OCI-LY7 (cell line): ENCODE measurements at regions not wholly inside any gene's neighbourhood (a gene's known extent, or its start where the extent isn't known, plus 50 kb on each side); places are given as distances from the start of the nearest gene placed in this dataset.
A peak's percentile ranks its signal among the peaks of the same experiment; 100 is the strongest.
"Not testable (repeated sequence)": the region's sequence is repeated elsewhere in the genome, so short reads cannot be mapped to it uniquely, and the experiment has no call there.

Experiments
- BruUV-seq: library from RNA; stranded (reverse); fragments of 400-500 nt; replicated peaks from 2 replicates; lab custom pipeline; 2021; lab: Mats Ljungman, UMichigan
- CTCF ChIA-PET: fragments of 300-600 bp; sonication (Branson Sonifier 250); formaldehyde crosslinking; loops from one replicate; lab custom pipeline; 2022; ENCODE audit warnings: antibody characterized with exemption; ENCODE audit not compliant: unreplicated experiment; lab: Charles Lee
- POLR2A ChIA-PET: fragments of 300-600 bp; sonication (Branson Sonifier 250); formaldehyde crosslinking; loops from one replicate; lab custom pipeline; 2022; ENCODE audit warnings: antibody characterized with exemption; lab: Charles Lee
- DNase-seq: peaks from one replicate; pipeline ENCODE4 v3.0.0-alpha.2; 2015; ENCODE audit warnings: low spot score
- H2AFZ ChIP-seq: fragments of 200-600 bp; sonication (generic), shearing (Covaris generic); 2 replicates; pipeline ENCODE4 v1.6.1; 2014; ENCODE audit warnings: mild to moderate bottlenecking, antibody characterized with exemption, low read length, moderate library complexity
- H3K27ac ChIP-seq: fragments of 200-600 bp; sonication (generic); 2 replicates; pipeline ENCODE4 v1.5.1; 2014; ENCODE audit warnings: mixed run types, low read depth, mild to moderate bottlenecking, moderate library complexity, low read length, inconsistent platforms; ENCODE audit not compliant: poor library complexity, severe bottlenecking
- H3K36me3 ChIP-seq: fragments of 200-600 bp; sonication (generic); 2 replicates; pipeline ENCODE4 v1.6.1; 2014; ENCODE audit warnings: mild to moderate bottlenecking, antibody characterized with exemption, low read length, moderate library complexity, mixed read lengths; ENCODE audit not compliant: insufficient read depth
- H3K4me1 ChIP-seq: fragments of 200-600 bp; sonication (generic); 2 replicates; pipeline ENCODE4 v1.5.1; 2014; ENCODE audit warnings: mild to moderate bottlenecking, low read length; ENCODE audit not compliant: insufficient read depth, poor library complexity, severe bottlenecking
- H3K4me2 ChIP-seq: fragments of 200-600 bp; sonication (generic); 2 replicates; pipeline ENCODE4 v1.6.1; 2014; ENCODE audit warnings: mild to moderate bottlenecking, low read length
- H3K4me3 ChIP-seq: fragments of 200-600 bp; sonication (generic); 2 replicates; pipeline ENCODE4 v1.5.1; 2014; ENCODE audit warnings: mild to moderate bottlenecking, low read depth, low read length; ENCODE audit not compliant: poor library complexity, severe bottlenecking
- H3K79me2 ChIP-seq: fragments of 200-600 bp; sonication (generic); 2 replicates; pipeline ENCODE4 v1.6.1; 2016; ENCODE audit warnings: low read depth, mild to moderate bottlenecking, low read length, moderate library complexity, mixed read lengths; ENCODE audit not compliant: insufficient read depth
- H3K9me2 ChIP-seq: fragments of 200-600 bp; sonication (generic); 2 replicates; pipeline ENCODE4 v1.6.1; 2016; ENCODE audit warnings: mild to moderate bottlenecking, low read length, mixed read lengths; ENCODE audit not compliant: insufficient read depth
- H3K9me3 ChIP-seq: fragments of 200-600 bp; sonication (generic); 2 replicates; pipeline ENCODE4 v1.6.1; 2014; ENCODE audit warnings: mild to moderate bottlenecking, mixed run types, low read length, mixed read lengths
- H4K20me1 ChIP-seq: fragments of 200-600 bp; sonication (generic); 2 replicates; pipeline ENCODE4 v1.6.1; 2014; ENCODE audit warnings: mild to moderate bottlenecking, antibody characterized with exemption, low read length, moderate library complexity, mixed read lengths; ENCODE audit not compliant: insufficient read depth
- CTCF ChIP-seq: fragments of 200-600 bp; sonication (generic); conservative IDR thresholded peaks from 2 replicates; pipeline ENCODE4 v1.5.1; 2014; ENCODE audit warnings: mild to moderate bottlenecking, antibody characterized with exemption, low read length, moderate library complexity, mixed read lengths
- EZH2phosphoT487 ChIP-seq: fragments of 200-600 bp; sonication (generic); IDR thresholded peaks from 2 replicates; pipeline ENCODE4 v1.6.1; 2018; ENCODE audit warnings: low read depth, borderline replicate concordance, mild to moderate bottlenecking, mixed run types, antibody characterized with exemption, low read length, moderate library complexity, mixed read lengths
- intact Hi-C: fragments of 100-400 bp; cut with micrococcal nuclease; formaldehyde crosslinking; loops from one replicate; pipeline ENCODE4 v1.10.0; 2022; ENCODE audit not compliant: unreplicated experiment

DNA sequence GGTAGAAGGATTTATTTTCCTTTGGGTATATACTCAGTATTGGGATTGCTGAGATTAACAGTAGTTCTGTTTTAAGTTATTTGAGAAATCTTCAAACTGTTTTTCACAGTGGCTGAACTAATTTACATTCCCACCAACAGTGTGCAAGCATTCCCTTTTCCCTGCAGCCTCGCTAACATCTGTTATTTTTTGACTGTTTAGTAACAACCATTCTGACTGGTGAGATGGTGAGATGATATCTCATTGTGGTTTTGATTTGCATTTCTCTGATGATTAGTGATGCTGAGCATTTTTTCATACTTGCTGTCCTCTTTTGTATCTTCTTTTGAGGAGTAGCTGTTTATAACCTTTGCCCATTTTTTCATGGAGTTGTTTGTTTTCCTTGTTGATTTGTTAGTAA, 457.8 kb downstream of the TRAM1L1 start:
- DNase-seq = no peak
- no peaks in the 10 kb centered on the region for H3K36me3 ChIP-seq
- intact Hi-C loops = no loop called here
- ChIA-PET CTCF (no interaction called here), POLR2A (interaction anchor here (0.6 to 0.7 kb wide), 2 partner anchors 81 to 824 kb away, joined by 3 to 4 read pairs; no protein-coding TSS in a partner anchor)
- H3K9me2 ChIP-seq = no peaks in the 10 kb centered on the region
- TF ChIP-seq CTCF (no peak), EZH2phosphoT487 (no peak)
- no peaks in the 10 kb centered on the region for H3K79me2 ChIP-seq
- H3K9me3 ChIP-seq = no peaks in the 10 kb centered on the region
- BruUV-seq = no TSS peak
- H4K20me1 ChIP-seq = no peaks in the 10 kb centered on the region
- no peak overlapping the region for H3K4me3 ChIP-seq
- H3K4me2 ChIP-seq = no peak overlapping the region
- peaks cover 28% of the 10 kb centered on the region for H3K4me1 ChIP-seq
- H3K27ac ChIP-seq = no peak overlapping the region
- peak overlapping the region; percentile 72 for H2AFZ ChIP-seq

DNA sequence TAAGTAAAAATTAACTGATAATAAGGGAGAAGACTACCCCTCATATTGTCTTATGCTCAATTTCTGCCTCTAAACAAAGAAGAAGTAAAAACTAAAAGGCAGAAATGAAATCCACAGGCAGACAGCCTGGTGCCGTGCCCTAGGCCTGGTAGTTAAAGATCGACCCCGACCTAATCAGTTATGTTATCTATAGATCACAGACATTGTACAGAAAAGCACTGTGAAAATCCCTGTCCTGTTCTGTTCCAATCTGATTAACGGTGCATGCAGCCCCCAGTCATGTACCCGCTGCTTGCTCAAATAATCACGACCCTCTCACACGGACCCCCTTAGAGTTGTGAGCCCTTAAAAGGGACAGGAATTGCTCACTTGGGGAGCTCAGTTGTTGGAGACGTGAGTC, 465.9 kb downstream of the TRAM1L1 start:
- H2AFZ ChIP-seq, intact Hi-C loops, H3K9me2 ChIP-seq, H3K79me2 ChIP-seq, H4K20me1 ChIP-seq, H3K27ac ChIP-seq, H3K36me3 ChIP-seq, CTCF ChIA-PET, H3K4me3 ChIP-seq, BruUV-seq, H3K4me2 ChIP-seq, H3K4me1 ChIP-seq, DNase-seq, H3K9me3 ChIP-seq: not testable (repeated sequence)
- POLR2A ChIA-PET = interaction anchor here (1.0 kb wide), 1 partner anchor 20 kb away, joined by 3 read pairs; no protein-coding TSS in a partner anchor

GRCh38 chr4:116618638-116619037, 466.7 kb downstream of the TRAM1L1 start:
- Histone ChIP-seq H3K36me3 (no peaks in the 10 kb centered on the region), H3K9me3 (no peaks in the 10 kb centered on the region), H3K27ac (no peak overlapping the region), H3K9me2 (no peaks in the 10 kb centered on the region; the same call in 1 of the 2 replicates), H4K20me1 (no peaks in the 10 kb centered on the region), H2AFZ (0 out of 2 replicates have a peak overlapping the region, but pooled peaks have one; percentile 38), H3K4me3 (no peak overlapping the region), H3K4me1 (no peaks in the 10 kb centered on the region), H3K79me2 (no peaks in the 10 kb centered on the region), H3K4me2 (no peak overlapping the region)
- BruUV-seq = no TSS peak
- intact Hi-C loops = no loop called here
- TF ChIP-seq EZH2phosphoT487 (no peak), CTCF (no peak)
- no peak for DNase-seq
- CTCF ChIA-PET = no interaction called here
- POLR2A ChIA-PET = interaction anchor here (1.0 kb wide), 1 partner anchor 21 kb away, joined by 3 read pairs; no protein-coding TSS in a partner anchor
